Heart right ventricle (tissue), 16 donors: ENCODE measurements at regions not wholly inside any gene's neighbourhood (a gene's known extent, or its start where the extent isn't known, plus 50 kb on each side); places are given as distances from the start of the nearest gene placed in this dataset.

Experiments used
- ATAC-seq, 8 donors: fragments of 200-7000 bp; cut with Tn5 transposase; one replicate each; pipeline ENCODE4 v1.9.1; 2020; ENCODE audit warnings: mild to moderate bottlenecking in 8 of 8, moderate library complexity in 8 of 8, moderate number of reproducible peaks in 1 of 8
- DNase-seq, 2 donors: peaks; one replicate each; pipeline ENCODE4 v3.0.0-alpha.2; 2020
- H3K27ac ChIP-seq, 10 donors: fragments of 200-600 bp; sonication (generic) in 2 of 10; one replicate each; pipeline versions ENCODE4 v1.5.0 to v1.8.0; 2020 to 2022; ENCODE audit warnings: mild to moderate bottlenecking in 3 of 10
- H3K27me3 ChIP-seq, 7 donors: fragments of 200-600 bp; one replicate each; pipeline ENCODE4 v1.8.0; 2021 to 2022; ENCODE audit warnings: mild to moderate bottlenecking in 2 of 7
- H3K36me3 ChIP-seq, 9 donors: fragments of 200-600 bp; sonication (generic) in 1 of 9; one replicate each; pipeline versions ENCODE4 v1.5.0 to v1.8.0; 2020 to 2022; ENCODE audit warnings: mild to moderate bottlenecking in 2 of 9
- H3K4me1 ChIP-seq, 9 donors: fragments of 200-600 bp; sonication (generic) in 1 of 9; one replicate each; pipeline versions ENCODE4 v1.5.0 to v1.8.0; 2020 to 2022; ENCODE audit warnings: mild to moderate bottlenecking in 4 of 9
- H3K4me3 ChIP-seq, 10 donors: fragments of 200-600 bp; sonication (generic) in 2 of 10; one replicate each; pipeline versions ENCODE4 v1.5.0 to v1.8.0; 2020 to 2022; ENCODE audit warnings: mild to moderate bottlenecking in 7 of 10, moderate library complexity in 2 of 10
- H3K9me3 ChIP-seq, 11 donors: fragments of 200-600 bp in 10 of 11; sonication (generic) in 2 of 11; one replicate each; pipeline versions ENCODE4 v1.5.0 to v1.8.0; 2013 to 2022; ENCODE audit warnings: mild to moderate bottlenecking in 2 of 11, control low read depth in 1 of 11, moderate library complexity in 1 of 11
- CTCF ChIP-seq, 9 donors: fragments of 200-600 bp; sonication (generic) in 2 of 9; IDR thresholded peaks; one replicate each; pipeline versions ENCODE4 v1.5.0 to v1.8.0; 2021 to 2022; ENCODE audit warnings: antibody characterized with exemption in 9 of 9, mild to moderate bottlenecking in 5 of 9, moderate library complexity in 1 of 9
- WGBS, 2 donors: extraction: QIAGEN DNeasy Blood & Tissue Kit; methylation state at CpG; one replicate each; pipeline ENCODE4 v1.1.7; 2013; ENCODE audit warnings: inconsistent platforms in 1 of 2; 5-methylcytosine and 5-hydroxymethylcytosine counted together
- intact Hi-C, 10 donors: fragments of 100-400 bp; cut with DNase I; formaldehyde crosslinking; loops; one replicate each; pipeline versions ENCODE4 v1.11.1 to v1.14.2; 2022
- donor health status: Arrhythmogenic right ventricular cardiomyopathy.
- donor health status: ischemic (EF 13 %, LVEDD 7.1; RV severe dilation, severe dysfunction).
- donor health status: healthy with polysubstance abuse.
- donor health status: DM: no; HTN: yes; CAD: no.
- donor health status: DM: no; HTN: no; CAD: no.
- donor health status: ischemic (EF 25% LVEDD 6.9; RV normal size, moderate dysfunction).
- donor health status: ischemic (EF 25% LVEDD 5.7; RV mildly dilated, moderate dysfunction).
- donor health status: healthy.
- donor health status: DM: yes; HTN: yes; CAD: no.
- donor health status: Ischemic cardiomyopathy.
- donor health status: ischemic (EF 35%, LVEDD 5.7; RV mildly dilated, moderate dysfunction).
- donor health status: nonischemic (EF 11% LVEDD 7.7; RV severe dilation, severe dysfunction).
- donor health status: DM: yes; HTN: yes; CAD: no.
- donor health status: PGD.
- donor health status: ischemic (EF 29% LVEDD 5.4; RV normal size, mild dysfunction).
- donor health status: nonischemic (EF 23%, LVEDD 6.1; RV moderate dilation, normal function).

GRCh38 chr5:128796506-128796905 lies 168.8 kb upstream of the SLC27A6 start:
- Histone ChIP-seq H3K36me3 (no peaks in the 10 kb centered on the region), H3K4me3 (no peak overlapping the region), H3K4me1 (no peaks in the 10 kb centered on the region), H3K9me3 (no peaks in the 10 kb centered on the region), H3K27ac (no peak overlapping the region), H3K27me3 (no peaks in the 10 kb centered on the region)
- WGBS, 2 donors, result 74% methylated on average over 4 of the region's 4 CpGs
- TF ChIP-seq CTCF (IDR thresholded peaks at IDR 0.05), result no peak
- no peak for ATAC-seq
- DNase-seq, result no peak
- intact Hi-C loops, result no loop called here

- Histone ChIP-seq H3K4me3 (no peak overlapping the region), H3K36me3 (no peaks in the 10 kb centered on the region), H3K9me3 (no peaks in the 10 kb centered on the region), H3K27ac (no peak overlapping the region), H3K4me1 (no peaks in the 10 kb centered on the region), H3K27me3 (no peaks in the 10 kb centered on the region)
- intact Hi-C loops, result no loop called here
- ATAC-seq (no peak), DNase-seq (no peak)
- TF ChIP-seq CTCF (IDR thresholded peaks at IDR 0.05), result no peak
Observed at GRCh38 chr5:128798871-128799270, 166.4 kb upstream of the SLC27A6 start.

DNA sequence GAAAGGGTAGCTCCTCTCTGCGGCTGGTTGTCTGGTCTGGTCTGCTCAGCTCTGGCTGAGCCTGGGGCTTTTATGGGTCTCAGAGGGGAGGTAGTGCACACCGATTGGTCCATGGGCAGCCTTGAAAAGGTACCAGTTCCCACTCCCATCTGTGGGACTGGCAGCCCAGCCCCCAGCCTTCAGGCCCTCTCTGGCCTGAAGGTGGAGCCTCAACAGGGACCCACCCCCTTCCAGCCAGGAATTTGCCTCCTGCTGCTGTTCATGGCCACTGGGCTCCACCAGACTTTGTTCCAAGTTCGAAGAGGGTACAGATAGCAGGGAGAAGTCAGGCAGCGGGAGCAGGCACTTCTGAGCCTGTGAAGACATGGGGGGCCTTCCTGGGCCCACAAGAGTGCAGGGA lies 165.3 kb upstream of the SLC27A6 start:
- TF ChIP-seq CTCF (IDR thresholded peaks at IDR 0.05), result no peak
- no peaks in the 10 kb centered on the region for H3K36me3 ChIP-seq
- no peak overlapping the region for H3K27ac ChIP-seq
- H3K4me1 ChIP-seq, result no peaks in the 10 kb centered on the region
- ATAC-seq (no peak), DNase-seq (no peak)
- WGBS, 2 donors, result 97% methylated on average over 4 of the region's 4 CpGs
- no peak overlapping the region for H3K4me3 ChIP-seq
- H3K9me3 ChIP-seq, result no peaks in the 10 kb centered on the region
- no peaks in the 10 kb centered on the region for H3K27me3 ChIP-seq
- intact Hi-C loops, result no loop called here

- Histone ChIP-seq H3K27me3 (no peaks in the 10 kb centered on the region), H3K9me3 (no peaks in the 10 kb centered on the region), H3K4me1 (no peaks in the 10 kb centered on the region), H3K36me3 (no peaks in the 10 kb centered on the region), H3K4me3 (no peak overlapping the region), H3K27ac (no peak overlapping the region)
- ATAC-seq (no peak), DNase-seq (no peak)
- no peak for TF ChIP-seq CTCF (IDR thresholded peaks at IDR 0.05)
- intact Hi-C loops, result no loop called here
- 91 to 92% methylated on average over 1 of the region's 1 CpG for WGBS, 2 donors
Observed at GRCh38 chr5:128800377-128800776, 164.9 kb upstream of the SLC27A6 start.
